ENCODE measurements at regions not wholly inside any gene's neighbourhood (a gene's known extent, or its start where the extent isn't known, plus 50 kb on each side); places are given as distances from the start of the nearest gene placed in this dataset.

DNA sequence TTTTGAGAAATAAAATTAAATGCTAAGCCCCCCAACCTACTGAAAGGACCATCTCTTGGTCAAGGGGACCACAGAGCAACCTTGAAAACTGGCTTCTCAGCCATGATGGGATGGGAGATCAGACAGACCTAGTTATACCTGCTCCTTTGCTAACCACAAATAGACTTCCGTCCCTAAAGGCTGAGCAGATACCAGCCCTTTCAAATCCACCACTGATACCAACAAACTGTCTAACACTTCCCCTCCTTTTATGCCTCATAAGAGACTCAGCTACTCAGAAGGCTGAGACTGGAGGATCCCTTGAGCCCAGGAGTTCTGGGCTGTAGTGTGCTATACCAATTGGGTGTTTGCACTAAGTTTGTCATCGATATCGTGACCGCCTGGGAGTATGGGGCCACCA lies 407.3 kb downstream of the SIPA1L2 start:
- TF ChIP-seq, protein P1, sequence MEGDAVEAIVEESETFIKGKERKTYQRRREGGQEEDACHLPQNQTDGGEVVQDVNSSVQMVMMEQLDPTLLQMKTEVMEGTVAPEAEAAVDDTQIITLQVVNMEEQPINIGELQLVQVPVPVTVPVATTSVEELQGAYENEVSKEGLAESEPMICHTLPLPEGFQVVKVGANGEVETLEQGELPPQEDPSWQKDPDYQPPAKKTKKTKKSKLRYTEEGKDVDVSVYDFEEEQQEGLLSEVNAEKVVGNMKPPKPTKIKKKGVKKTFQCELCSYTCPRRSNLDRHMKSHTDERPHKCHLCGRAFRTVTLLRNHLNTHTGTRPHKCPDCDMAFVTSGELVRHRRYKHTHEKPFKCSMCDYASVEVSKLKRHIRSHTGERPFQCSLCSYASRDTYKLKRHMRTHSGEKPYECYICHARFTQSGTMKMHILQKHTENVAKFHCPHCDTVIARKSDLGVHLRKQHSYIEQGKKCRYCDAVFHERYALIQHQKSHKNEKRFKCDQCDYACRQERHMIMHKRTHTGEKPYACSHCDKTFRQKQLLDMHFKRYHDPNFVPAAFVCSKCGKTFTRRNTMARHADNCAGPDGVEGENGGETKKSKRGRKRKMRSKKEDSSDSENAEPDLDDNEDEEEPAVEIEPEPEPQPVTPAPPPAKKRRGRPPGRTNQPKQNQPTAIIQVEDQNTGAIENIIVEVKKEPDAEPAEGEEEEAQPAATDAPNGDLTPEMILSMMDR (IDR thresholded peaks at IDR 0.05) = no peak
- TF ChIP-seq POLR2AphosphoS5 (IDR thresholded peaks at IDR 0.05) (no peak), EP300 (IDR thresholded peaks at IDR 0.05) (no peak), POLR2A (IDR thresholded peaks at IDR 0.05) (no peak)

Data from gastroesophageal sphincter (tissue), 3 donors.